ENCODE measurements at regions not wholly inside any gene's neighbourhood (a gene's known extent, or its start where the extent isn't known, plus 50 kb on each side); places are given as distances from the start of the nearest gene placed in this dataset.
"Not testable (repeated sequence)": the region's sequence is repeated elsewhere in the genome, so short reads cannot be mapped to it uniquely, and the experiment has no call there.

GRCh38 chr4:55001538-55001937 lies 123.9 kb downstream of the KDR start:
- no peaks in the 10 kb centered on the region for H3K4me1 ChIP-seq
- H3K36me3 ChIP-seq (ENCODE audit: control insufficient read depth, insufficient read depth, low read length) = no peaks in the 10 kb centered on the region
- ChIA-PET CTCF (no interaction called here), POLR2A (no interaction called here)
- Mint-ChIP-seq H3K27ac (ENCODE audit: unreplicated experiment) (no peak overlapping the region), H3K4me1 (ENCODE audit: low read depth, unreplicated experiment) (no peaks in the 10 kb centered on the region), H3K4me3 (ENCODE audit: unreplicated experiment) (no peak overlapping the region), H3K9me3 (ENCODE audit: unreplicated experiment) (no peaks in the 10 kb centered on the region), H3K27me3 (ENCODE audit: insufficient read depth, unreplicated experiment) (peaks cover 2% of the 10 kb centered on the region), H3K36me3 (ENCODE audit: insufficient read depth, unreplicated experiment) (no peaks in the 10 kb centered on the region)
- no peak for DNase-seq
- H3K27me3 ChIP-seq (replicated peaks; ENCODE audit: control insufficient read depth, insufficient read depth, low read length) = no peaks in the 10 kb centered on the region
- H3K4me3 ChIP-seq (ENCODE audit: low read depth, low read length) = no peak overlapping the region
- TF ChIP-seq CTCF (IDR thresholded peaks at IDR 0.05; ENCODE audit: insufficient read depth in 1 of 2, low read depth in 1 of 2, low read length in 1 of 2, severe bottlenecking in 1 of 2, unreplicated experiment in 1 of 2) = no peak
- intact Hi-C loops (cut with micrococcal nuclease; ENCODE audit: unreplicated experiment) = no loop called here
- no TSS peak for BruUV-seq (replicated peaks)
- no peaks in the 10 kb centered on the region for H3K9me3 ChIP-seq

- BruUV-seq (replicated peaks) = no TSS peak
- Histone ChIP-seq H3K27me3 (replicated peaks; ENCODE audit: control insufficient read depth, insufficient read depth, low read length) (no peaks in the 10 kb centered on the region), H3K4me3 (ENCODE audit: low read depth, low read length) (no peak overlapping the region), H3K4me1 (no peaks in the 10 kb centered on the region), H3K9me3 (no peaks in the 10 kb centered on the region), H3K36me3 (ENCODE audit: control insufficient read depth, insufficient read depth, low read length) (no peaks in the 10 kb centered on the region)
- no peak overlapping the region for H3K4me3 Mint-ChIP-seq (ENCODE audit: unreplicated experiment)
- H3K9me3 Mint-ChIP-seq (ENCODE audit: unreplicated experiment) = peaks cover 11% of the 10 kb centered on the region
- H3K27ac Mint-ChIP-seq (ENCODE audit: unreplicated experiment) = no peak overlapping the region
- intact Hi-C loops (cut with micrococcal nuclease; ENCODE audit: unreplicated experiment) = no loop called here
- ChIA-PET CTCF (no interaction called here), POLR2A (no interaction called here)
- H3K4me1 Mint-ChIP-seq (ENCODE audit: low read depth, unreplicated experiment) = no peaks in the 10 kb centered on the region
- no peaks in the 10 kb centered on the region for H3K36me3 Mint-ChIP-seq (ENCODE audit: insufficient read depth, unreplicated experiment)
- DNase-seq = no peak
- TF ChIP-seq CTCF (IDR thresholded peaks at IDR 0.05; ENCODE audit: insufficient read depth in 1 of 2, low read depth in 1 of 2, low read length in 1 of 2, severe bottlenecking in 1 of 2, unreplicated experiment in 1 of 2) = peak in 1 of 2 experiments; percentile 11
- peaks cover 6% of the 10 kb centered on the region for H3K27me3 Mint-ChIP-seq (ENCODE audit: insufficient read depth, unreplicated experiment)
Measured at GRCh38 chr4:54999003-54999402, 126.4 kb downstream of the KDR start.

GRCh38 chr4:54993473-54994026 lies 131.8 kb downstream of the KDR start:
- BruUV-seq (replicated peaks); H3K27me3 Mint-ChIP-seq (ENCODE audit: insufficient read depth, unreplicated experiment); H3K27me3 ChIP-seq (replicated peaks; ENCODE audit: control insufficient read depth, insufficient read depth, low read length); CTCF ChIA-PET; H3K4me3 Mint-ChIP-seq (ENCODE audit: unreplicated experiment); H3K36me3 Mint-ChIP-seq (ENCODE audit: insufficient read depth, unreplicated experiment); H3K27ac Mint-ChIP-seq (ENCODE audit: unreplicated experiment); H3K4me1 Mint-ChIP-seq (ENCODE audit: low read depth, unreplicated experiment); intact Hi-C loops (cut with micrococcal nuclease; ENCODE audit: unreplicated experiment); H3K9me3 ChIP-seq; DNase-seq; H3K4me3 ChIP-seq (ENCODE audit: low read depth, low read length); H3K36me3 ChIP-seq (ENCODE audit: control insufficient read depth, insufficient read depth, low read length); H3K4me1 ChIP-seq; POLR2A ChIA-PET: not testable (repeated sequence)
- peaks cover 40% of the 10 kb centered on the region for H3K9me3 Mint-ChIP-seq (ENCODE audit: unreplicated experiment)

- Histone ChIP-seq H3K36me3 (ENCODE audit: control insufficient read depth, insufficient read depth, low read length) (no peaks in the 10 kb centered on the region), H3K4me1 (no peaks in the 10 kb centered on the region), H3K27me3 (replicated peaks; ENCODE audit: control insufficient read depth, insufficient read depth, low read length) (no peaks in the 10 kb centered on the region), H3K4me3 (ENCODE audit: low read depth, low read length) (no peak overlapping the region), H3K9me3 (0 out of 2 replicates have a peak, but pooled peaks cover 7% of the 10 kb centered on the region)
- Mint-ChIP-seq H3K27me3 (ENCODE audit: insufficient read depth, unreplicated experiment) (peaks cover 5% of the 10 kb centered on the region), H3K36me3 (ENCODE audit: insufficient read depth, unreplicated experiment) (no peaks in the 10 kb centered on the region), H3K4me3 (ENCODE audit: unreplicated experiment) (no peak overlapping the region), H3K9me3 (ENCODE audit: unreplicated experiment) (peaks cover 51% of the 10 kb centered on the region), H3K27ac (ENCODE audit: unreplicated experiment) (no peak overlapping the region), H3K4me1 (ENCODE audit: low read depth, unreplicated experiment) (no peaks in the 10 kb centered on the region)
- POLR2A ChIA-PET = no interaction called here
- no peak for TF ChIP-seq CTCF (IDR thresholded peaks at IDR 0.05; ENCODE audit: insufficient read depth in 1 of 2, low read depth in 1 of 2, low read length in 1 of 2, severe bottlenecking in 1 of 2, unreplicated experiment in 1 of 2)
- DNase-seq = no peak
- no TSS peak for BruUV-seq (replicated peaks)
- intact Hi-C loops (cut with micrococcal nuclease; ENCODE audit: unreplicated experiment) = no loop called here
- CTCF ChIA-PET = no interaction called here
Measured at GRCh38 chr4:54992266-54992665, 133.1 kb downstream of the KDR start.

Data from Caco-2 (cell line).